HepG2 (cell line): ENCODE measurements at regions not wholly inside any gene's neighbourhood (a gene's known extent, or its start where the extent isn't known, plus 50 kb on each side); places are given as distances from the start of the nearest gene placed in this dataset.

Experiments used
- CERS6 ChIP-seq: sonication (generic); formaldehyde crosslinking; IDR thresholded peaks from 2 replicates; pipeline ENCODE4 v1.5.0; 2020; ENCODE audit warnings: missing genetic modification reagents
- CTCF ChIP-seq: sonication (generic); formaldehyde crosslinking; IDR thresholded peaks from 2 replicates; pipeline ENCODE4 v1.5.0; 2020; ENCODE audit warnings: mild to moderate bottlenecking, missing genetic modification reagents, moderate library complexity
- EED ChIP-seq: sonication (generic); formaldehyde crosslinking; IDR thresholded peaks from 2 replicates; pipeline ENCODE4 v1.5.0; 2020; ENCODE audit warnings: mild to moderate bottlenecking, missing genetic modification reagents
- HMGA1 ChIP-seq: sonication (generic); formaldehyde crosslinking; conservative IDR thresholded peaks from 2 replicates; pipeline ENCODE4 v1.4.0; 2020; ENCODE audit warnings: missing genetic modification reagents
- JUN ChIP-seq: sonication (generic); formaldehyde crosslinking; IDR thresholded peaks from 2 replicates; pipeline ENCODE4 v1.4.0; 2020; ENCODE audit warnings: mild to moderate bottlenecking, missing genetic modification reagents
- NONO ChIP-seq, 2 experiments: fragments of 450-650 bp in 1 of 2; sonication (generic) in 1 of 2; formaldehyde crosslinking in 1 of 2; IDR thresholded peaks in 1 of 2; conservative IDR thresholded peaks in 1 of 2; 2 replicates each; pipeline versions ENCODE4 v1.6.1 to v1.8.0; 2017 to 2022; ENCODE audit warnings: mild to moderate bottlenecking in 1 of 2, missing genetic modification reagents in 1 of 2, moderate library complexity in 1 of 2
- NR2F1 ChIP-seq, 2 experiments: fragments of 450-650 bp in 1 of 2; formaldehyde crosslinking in 1 of 2; IDR thresholded peaks; 2 replicates each; pipeline versions ENCODE4 v1.5.0 to v1.6.1; 2016 to 2020; ENCODE audit warnings: mild to moderate bottlenecking in 1 of 2, missing compliant biosample characterization in 1 of 2, missing genetic modification reagents in 1 of 2, moderate library complexity in 1 of 2
- POLR2AphosphoS5 ChIP-seq: IDR thresholded peaks from 2 replicates; pipeline ENCODE4 v1.6.1; 2012; ENCODE audit warnings: low read depth, low read length
- RBFOX2 ChIP-seq: fragments of 200-400 bp; formaldehyde crosslinking; IDR thresholded peaks from 2 replicates; pipeline ENCODE4 v1.6.1; 2017; ENCODE audit warnings: low read depth, mild to moderate bottlenecking, low read length
- RCOR2 ChIP-seq: IDR thresholded peaks from 2 replicates; pipeline ENCODE4 v1.6.1; 2016; ENCODE audit warnings: missing biosample characterization, missing genetic modification reagents
- RELA ChIP-seq: sonication (generic); formaldehyde crosslinking; IDR thresholded peaks from 2 replicates; pipeline ENCODE4 v1.4.0; 2020; ENCODE audit warnings: missing genetic modification reagents
- SKIL ChIP-seq: sonication (generic); formaldehyde crosslinking; IDR thresholded peaks from 2 replicates; pipeline ENCODE4 v1.8.0; 2022; ENCODE audit warnings: missing genetic modification reagents, mild to moderate bottlenecking, moderate library complexity, borderline replicate concordance
- SRSF1 ChIP-seq: fragments of 200-400 bp; formaldehyde crosslinking; optimal IDR thresholded peaks from 2 replicates; pipeline ENCODE3; 2017; ENCODE audit warnings: mild to moderate bottlenecking, low read depth, low read length, moderate library complexity
- SUZ12 ChIP-seq: fragments of 150-350 bp; IDR thresholded peaks from 2 replicates; pipeline ENCODE4 v1.6.1; 2014; ENCODE audit warnings: low read depth, low read length
- ZNF121 ChIP-seq: sonication (generic); formaldehyde crosslinking; IDR thresholded peaks from 2 replicates; pipeline ENCODE4 v1.5.0; 2020; ENCODE audit warnings: mild to moderate bottlenecking, missing genetic modification reagents
- ZNF251 ChIP-seq: sonication (generic); formaldehyde crosslinking; IDR thresholded peaks from 2 replicates; pipeline ENCODE4 v1.9.0; 2021; ENCODE audit warnings: mild to moderate bottlenecking, missing genetic modification reagents
- ZNF335 ChIP-seq: sonication (generic); formaldehyde crosslinking; IDR thresholded peaks from 2 replicates; pipeline ENCODE4 v1.4.0; 2020; ENCODE audit warnings: missing genetic modification reagents
- TF ChIP-seq, protein P1 (sequence below), 2 experiments: fragments of 450-650 bp in 1 of 2; sonication (generic) in 1 of 2; formaldehyde crosslinking; IDR thresholded peaks; 2 replicates each; pipeline versions ENCODE4 v1.5.0 to v1.8.0; 2020 to 2022; ENCODE audit warnings: mild to moderate bottlenecking in 1 of 2, missing genetic modification reagents in 1 of 2
- TF ChIP-seq, protein P2 (sequence below): sonication (generic); formaldehyde crosslinking; conservative IDR thresholded peaks from 2 replicates; pipeline ENCODE4 v1.8.0; 2022; ENCODE audit warnings: mild to moderate bottlenecking, moderate library complexity, missing genetic modification reagents
- TF ChIP-seq, protein P3 (sequence below): sonication (generic); formaldehyde crosslinking; IDR thresholded peaks from 2 replicates; pipeline ENCODE4 v1.4.0; 2020; ENCODE audit warnings: missing genetic modification reagents

GRCh38 chr4:3827616-3828492 is 61.7 kb downstream of the ADRA2C start (continued):
- TF ChIP-seq SKIL (CRISPR knock-in tag) = no peak
- no peak for TF ChIP-seq HMGA1 (CRISPR knock-in tag)
- no peak for TF ChIP-seq NONO (IDR thresholded peaks at IDR 0.05)
- no peak for TF ChIP-seq NONO (CRISPR knock-in tag; conservative IDR thresholded peaks at IDR 0.05)
- no peak; the same call in 1 of the 2 replicates for TF ChIP-seq EED
- no peak for TF ChIP-seq JUN
- TF ChIP-seq ZNF335 = no peak
- TF ChIP-seq SRSF1 = peak; percentile 67
- TF ChIP-seq RCOR2 (CRISPR knock-in tag) = peak; percentile 69; the same call in 1 of the 2 replicates
- TF ChIP-seq RELA (CRISPR knock-in tag) = no peak
- TF ChIP-seq CTCF (CRISPR knock-in tag) = peak; percentile 47
- TF ChIP-seq, protein P1, sequence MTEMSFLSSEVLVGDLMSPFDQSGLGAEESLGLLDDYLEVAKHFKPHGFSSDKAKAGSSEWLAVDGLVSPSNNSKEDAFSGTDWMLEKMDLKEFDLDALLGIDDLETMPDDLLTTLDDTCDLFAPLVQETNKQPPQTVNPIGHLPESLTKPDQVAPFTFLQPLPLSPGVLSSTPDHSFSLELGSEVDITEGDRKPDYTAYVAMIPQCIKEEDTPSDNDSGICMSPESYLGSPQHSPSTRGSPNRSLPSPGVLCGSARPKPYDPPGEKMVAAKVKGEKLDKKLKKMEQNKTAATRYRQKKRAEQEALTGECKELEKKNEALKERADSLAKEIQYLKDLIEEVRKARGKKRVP (CRISPR knock-in tag; IDR thresholded peaks at IDR 0.05) = no peak
- TF ChIP-seq, protein P2, sequence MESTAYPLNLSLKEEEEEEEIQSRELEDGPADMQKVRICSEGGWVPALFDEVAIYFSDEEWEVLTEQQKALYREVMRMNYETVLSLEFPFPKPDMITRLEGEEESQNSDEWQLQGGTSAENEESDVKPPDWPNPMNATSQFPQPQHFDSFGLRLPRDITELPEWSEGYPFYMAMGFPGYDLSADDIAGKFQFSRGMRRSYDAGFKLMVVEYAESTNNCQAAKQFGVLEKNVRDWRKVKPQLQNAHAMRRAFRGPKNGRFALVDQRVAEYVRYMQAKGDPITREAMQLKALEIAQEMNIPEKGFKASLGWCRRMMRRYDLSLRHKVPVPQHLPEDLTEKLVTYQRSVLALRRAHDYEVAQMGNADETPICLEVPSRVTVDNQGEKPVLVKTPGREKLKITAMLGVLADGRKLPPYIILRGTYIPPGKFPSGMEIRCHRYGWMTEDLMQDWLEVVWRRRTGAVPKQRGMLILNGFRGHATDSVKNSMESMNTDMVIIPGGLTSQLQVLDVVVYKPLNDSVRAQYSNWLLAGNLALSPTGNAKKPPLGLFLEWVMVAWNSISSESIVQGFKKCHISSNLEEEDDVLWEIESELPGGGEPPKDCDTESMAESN (CRISPR knock-in tag) = peak; percentile 94
- TF ChIP-seq CERS6 (CRISPR knock-in tag) = no peak
- TF ChIP-seq ZNF121 = peak; percentile 85
- TF ChIP-seq ZNF251 (CRISPR knock-in tag) = no peak
- peak; percentile 98 to 99 for TF ChIP-seq NR2F1 (CRISPR knock-in tag; IDR thresholded peaks at IDR 0.05)
- no peak; the same call in 1 of the 2 replicates for TF ChIP-seq POLR2AphosphoS5
- TF ChIP-seq SUZ12 = no peak
- peak; percentile 93 for TF ChIP-seq RBFOX2
- TF ChIP-seq, protein P3, sequence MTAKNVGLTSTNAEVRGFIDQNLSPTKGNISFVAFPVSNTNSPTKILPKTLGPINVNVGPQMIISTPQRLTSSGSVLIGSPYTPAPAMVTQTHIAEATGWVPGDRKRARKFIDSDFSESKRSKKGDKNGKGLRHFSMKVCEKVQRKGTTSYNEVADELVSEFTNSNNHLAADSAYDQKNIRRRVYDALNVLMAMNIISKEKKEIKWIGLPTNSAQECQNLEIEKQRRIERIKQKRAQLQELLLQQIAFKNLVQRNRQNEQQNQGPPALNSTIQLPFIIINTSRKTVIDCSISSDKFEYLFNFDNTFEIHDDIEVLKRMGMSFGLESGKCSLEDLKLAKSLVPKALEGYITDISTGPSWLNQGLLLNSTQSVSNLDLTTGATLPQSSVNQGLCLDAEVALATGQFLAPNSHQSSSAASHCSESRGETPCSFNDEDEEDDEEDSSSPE = peak; percentile 71
